K562 (cell line): ENCODE measurements at regions not wholly inside any gene's neighbourhood (a gene's known extent, or its start where the extent isn't known, plus 50 kb on each side); places are given as distances from the start of the nearest gene placed in this dataset.

Experiments
- ATAC-seq: fragments of 200-7000 bp; cut with Tn5 transposase; 3 replicates; pipeline ENCODE4 v1.9.1; 2020; ENCODE audit warnings: moderate library complexity
- BruUV-seq: library from RNA; stranded (reverse); fragments of 400-500 nt; replicated peaks from 2 replicates; lab custom pipeline; 2021; lab: Mats Ljungman, UMichigan
- CTCF ChIA-PET: fragments of 300-600 bp; formaldehyde crosslinking; extraction: SDS; loops from one replicate; lab custom pipeline; 2021; ENCODE audit warnings: low intra/inter-chr PET ratio; lab: Yijun Ruan, JAX
- POLR2A ChIA-PET: fragments of 300-600, 350-650 bp; sonication (Branson Sonifier 250); formaldehyde crosslinking; extraction: SDS; loops from one replicate; lab custom pipeline; 2021; ENCODE audit warnings: antibody characterized with exemption, inconsistent platforms; lab: Yijun Ruan, JAX
- DNase-seq, 4 experiments: peaks; one replicate each; pipeline versions ENCODE4 v3.0.0 to v3.0.0-alpha.2; 2011 to 2018; ENCODE audit warnings: low spot score in 3 of 4, mixed read lengths in 3 of 4; ENCODE audit errors: extremely low read depth in 1 of 4
- FAIRE-seq: peaks from 2 replicates; lab custom pipeline; 2011; peaks lifted over from hg19 to GRCh38; lab: Jason Lieb, UNC
- H2AFZ ChIP-seq: 2 replicates; pipeline ENCODE4 v1.6.0; 2011; ENCODE audit warnings: low read depth, low read length, control low read depth, inconsistent platforms
- H3K27ac ChIP-seq: fragments of 200-600 bp; 3 replicates; pipeline ENCODE4 v1.8.0; 2011; ENCODE audit warnings: low read depth, mild to moderate bottlenecking, control low read depth, inconsistent platforms, low read length, moderate library complexity, mixed read lengths; ENCODE audit errors: extremely low read depth
- H3K27me3 ChIP-seq, 2 experiments: fragments of 300-600 bp in 1 of 2; 2 replicates in 1 of 2; 3 replicates in 1 of 2; pipeline versions ENCODE4 v1.6.0 to v1.8.0; 2011; ENCODE audit warnings: inconsistent platforms in 2 of 2, low read length in 2 of 2, mild to moderate bottlenecking in 1 of 2, mixed read lengths in 1 of 2, moderate library complexity in 1 of 2; ENCODE audit not compliant: control insufficient read depth in 2 of 2, insufficient read depth in 2 of 2
- H3K36me3 ChIP-seq: fragments of 300-600 bp; 3 replicates; pipeline ENCODE4 v1.8.0; 2011; ENCODE audit warnings: mild to moderate bottlenecking, low read length, inconsistent platforms; ENCODE audit not compliant: control insufficient read depth, insufficient read depth
- H3K4me1 ChIP-seq, 2 experiments: fragments of 200-600 bp in 1 of 2; replicated peaks in 1 of 2; 2 replicates in 1 of 2; 3 replicates in 1 of 2; pipeline versions ENCODE4 v1.5.1 to v1.8.0; 2011; ENCODE audit warnings: inconsistent platforms in 2 of 2, low read length in 2 of 2, mild to moderate bottlenecking in 1 of 2, mixed read lengths in 1 of 2, moderate library complexity in 1 of 2; ENCODE audit not compliant: control insufficient read depth in 2 of 2, insufficient read depth in 2 of 2
- H3K4me2 ChIP-seq: 2 replicates; pipeline ENCODE4 v1.6.1; 2011; ENCODE audit warnings: low read length, control low read depth, inconsistent platforms, mixed read lengths; ENCODE audit not compliant: insufficient read depth
- H3K4me3 ChIP-seq: fragments of 200-600 bp; sonication (generic), shearing (Covaris generic); 2 replicates; pipeline ENCODE4 v1.5.1; 2016; ENCODE audit warnings: control low read depth, inconsistent platforms
- H3K79me2 ChIP-seq: fragments of 200-600 bp; 3 replicates; pipeline ENCODE4 v1.8.0; 2011; ENCODE audit warnings: low read length, inconsistent platforms; ENCODE audit not compliant: control insufficient read depth, insufficient read depth
- H3K9ac ChIP-seq, 2 experiments: 2 replicates each; pipeline versions ENCODE4 v1.6.0 to v1.6.1; 2011; ENCODE audit warnings: low read depth in 2 of 2, low read length in 2 of 2, control low read depth in 1 of 2, inconsistent platforms in 1 of 2, mild to moderate bottlenecking in 1 of 2, mixed read lengths in 1 of 2; ENCODE audit not compliant: insufficient read depth in 1 of 2
- H3K9me1 ChIP-seq: one replicate; pipeline ENCODE4 v1.6.0; 2011; ENCODE audit warnings: inconsistent platforms, mild to moderate bottlenecking, low read length, moderate library complexity; ENCODE audit not compliant: control insufficient read depth, insufficient read depth
- H3K9me3 ChIP-seq: replicated peaks from 2 replicates; pipeline ENCODE4 v1.5.1; 2011; ENCODE audit warnings: low read depth, low read length, inconsistent platforms; ENCODE audit not compliant: control insufficient read depth, insufficient read depth
- H4K20me1 ChIP-seq: replicated peaks from 2 replicates; pipeline ENCODE4 v1.6.1; 2011; ENCODE audit warnings: low read length, inconsistent platforms, mixed read lengths; ENCODE audit not compliant: control insufficient read depth, insufficient read depth
- FOXJ2 ChIP-seq: fragments of 200-800 bp; sonication (Bioruptor generic); IDR thresholded peaks from 2 replicates; pipeline ENCODE4 v1.6.1; 2016; ENCODE audit warnings: missing genetic modification characterization, missing compliant biosample characterization
- ILK ChIP-seq: fragments of 450-650 bp; IDR thresholded peaks from 2 replicates; pipeline ENCODE4 v1.6.1; 2016; ENCODE audit warnings: missing genetic modification characterization, low read depth, mild to moderate bottlenecking, missing compliant biosample characterization, moderate library complexity, borderline replicate concordance
- NFRKB ChIP-seq: fragments of 450-650 bp; IDR thresholded peaks from 2 replicates; pipeline ENCODE4 v1.6.1; 2016; ENCODE audit warnings: low read depth
- NFYB ChIP-seq: IDR thresholded peaks from 2 replicates; pipeline ENCODE4 v1.6.1; 2011; ENCODE audit warnings: mild to moderate bottlenecking, moderate library complexity; ENCODE audit not compliant: insufficient read length; ENCODE audit errors: extremely low read depth
- NR3C1 ChIP-seq: sonication (generic); formaldehyde crosslinking; IDR thresholded peaks from 2 replicates; pipeline ENCODE4 v1.8.1; 2022; ENCODE audit warnings: missing genetic modification reagents
- PHF20 ChIP-seq: fragments of 450-650 bp; IDR thresholded peaks from 2 replicates; pipeline ENCODE4 v1.6.1; 2018; ENCODE audit not compliant: partially characterized antibody
- RBM15 ChIP-seq: fragments of 200-400 bp; formaldehyde crosslinking; IDR thresholded peaks from 2 replicates; pipeline ENCODE4 v1.6.1; 2018; ENCODE audit warnings: mild to moderate bottlenecking, low read length, moderate library complexity; ENCODE audit not compliant: insufficient read depth
- SREBF1 ChIP-seq: fragments of 150-350 bp; IDR thresholded peaks from 2 replicates; pipeline ENCODE4 v1.6.1; 2014; ENCODE audit warnings: antibody characterized with exemption, low read depth, low read length, borderline replicate concordance
- SRSF7 ChIP-seq: fragments of 200-400 bp; formaldehyde crosslinking; optimal IDR thresholded peaks from 2 replicates; pipeline ENCODE3; 2017; ENCODE audit warnings: mild to moderate bottlenecking, low read depth, low read length
- ZNF24 ChIP-seq: fragments of 450-650 bp; IDR thresholded peaks from 2 replicates; pipeline ENCODE4 v1.6.1; 2016
- ZNF280B ChIP-seq: fragments of 250-450 bp; sonication (Bioruptor Pico); IDR thresholded peaks from 2 replicates; pipeline ENCODE4 v1.5.1; 2021; ENCODE audit warnings: mild to moderate bottlenecking
- ZNF347 ChIP-seq: fragments of 450-650 bp; formaldehyde crosslinking; IDR thresholded peaks from 2 replicates; pipeline ENCODE4 v1.4.0; 2020; ENCODE audit warnings: low read depth, mild to moderate bottlenecking, moderate library complexity
- ZNF551 ChIP-seq: fragments of 250-450 bp; sonication (Bioruptor Pico); IDR thresholded peaks from 2 replicates; pipeline ENCODE4 v1.5.0; 2021; ENCODE audit warnings: mild to moderate bottlenecking, moderate library complexity
- WGBS: fragments of 100-300 bp; shearing (Covaris generic); methylation state at CpG from one replicate; pipeline ENCODE4 v1.1.6; 2016; ENCODE audit warnings: low coverage, mixed read lengths; ENCODE audit not compliant: insufficient coverage; ENCODE audit errors: missing lambda C conversion rate; 5-methylcytosine and 5-hydroxymethylcytosine counted together
- in situ Hi-C: fragments of 300-500 bp; cut with MboI; formaldehyde crosslinking; loops from 4 replicates; pipeline ENCODE4 v1.15.0; 2018; ENCODE audit warnings: inconsistent platforms, mixed read lengths
- intact Hi-C: fragments of 100-400 bp; cut with micrococcal nuclease; formaldehyde crosslinking; loops from 2 replicates; pipeline ENCODE4 v1.14.2; 2022
- TF ChIP-seq, protein P1 (sequence below): fragments of 200-400 bp; formaldehyde crosslinking; IDR thresholded peaks from 2 replicates; pipeline ENCODE4 v1.6.1; 2017; ENCODE audit warnings: mild to moderate bottlenecking, low read depth, low read length, moderate library complexity

DNA sequence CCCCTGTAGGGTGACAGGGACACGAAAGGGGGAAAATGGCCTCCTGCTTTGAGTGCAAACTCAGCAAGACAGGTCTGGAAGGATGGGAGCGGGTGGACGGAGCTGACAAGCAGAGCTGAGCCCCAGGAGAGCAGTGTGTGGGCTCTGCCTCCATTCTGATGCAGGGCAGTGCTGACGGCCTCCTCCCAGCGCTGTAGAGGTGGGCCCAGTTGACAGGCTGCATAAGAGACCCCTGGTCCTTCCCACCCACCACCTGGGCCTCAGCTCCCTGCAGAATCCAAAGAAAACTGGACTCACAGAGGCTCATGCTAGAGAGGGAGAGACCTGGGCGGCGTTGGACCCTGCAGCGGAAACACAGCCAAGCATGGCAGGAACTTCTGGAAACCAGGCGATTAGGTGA lies 1113.4 kb downstream of the BRD1 start:
- Histone ChIP-seq H2AFZ (no peak overlapping the region), H3K9me3 (no peaks in the 10 kb centered on the region), H3K27me3 (peaks cover 0 to 7% of the 10 kb centered on the region in 2 experiments; a peak in 3 of 5 replicates), H4K20me1 (no peaks in the 10 kb centered on the region), H3K4me3 (no peak overlapping the region), H3K4me1 (no peaks in the 10 kb centered on the region), H3K27ac (no peak overlapping the region), H3K9me1 (no peaks in the 10 kb centered on the region), H3K4me2 (no peak overlapping the region), H3K36me3 (no peaks in the 10 kb centered on the region), H3K79me2 (no peaks in the 10 kb centered on the region), H3K9ac (no peak overlapping the region)
- TF ChIP-seq NR3C1 (CRISPR knock-in tag) (no peak), FOXJ2 (tag) (no peak), ILK (tag) (no peak), ZNF347 (CRISPR knock-in tag) (no peak), SRSF7 (no peak), ZNF280B (CRISPR knock-in tag) (no peak), SREBF1 (no peak), ZNF551 (CRISPR knock-in tag) (no peak), ZNF24 (no peak), PHF20 (no peak), RBM15 (no peak), NFYB (no peak), NFRKB (no peak)
- TF ChIP-seq, protein P1, sequence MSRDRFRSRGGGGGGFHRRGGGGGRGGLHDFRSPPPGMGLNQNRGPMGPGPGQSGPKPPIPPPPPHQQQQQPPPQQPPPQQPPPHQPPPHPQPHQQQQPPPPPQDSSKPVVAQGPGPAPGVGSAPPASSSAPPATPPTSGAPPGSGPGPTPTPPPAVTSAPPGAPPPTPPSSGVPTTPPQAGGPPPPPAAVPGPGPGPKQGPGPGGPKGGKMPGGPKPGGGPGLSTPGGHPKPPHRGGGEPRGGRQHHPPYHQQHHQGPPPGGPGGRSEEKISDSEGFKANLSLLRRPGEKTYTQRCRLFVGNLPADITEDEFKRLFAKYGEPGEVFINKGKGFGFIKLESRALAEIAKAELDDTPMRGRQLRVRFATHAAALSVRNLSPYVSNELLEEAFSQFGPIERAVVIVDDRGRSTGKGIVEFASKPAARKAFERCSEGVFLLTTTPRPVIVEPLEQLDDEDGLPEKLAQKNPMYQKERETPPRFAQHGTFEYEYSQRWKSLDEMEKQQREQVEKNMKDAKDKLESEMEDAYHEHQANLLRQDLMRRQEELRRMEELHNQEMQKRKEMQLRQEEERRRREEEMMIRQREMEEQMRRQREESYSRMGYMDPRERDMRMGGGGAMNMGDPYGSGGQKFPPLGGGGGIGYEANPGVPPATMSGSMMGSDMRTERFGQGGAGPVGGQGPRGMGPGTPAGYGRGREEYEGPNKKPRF = no peak
- in situ Hi-C loops = no loop called here
- no peak for DNase-seq
- no peak for FAIRE-seq
- intact Hi-C loops = no loop called here
- ChIA-PET POLR2A (no interaction called here), CTCF (no interaction called here)
- BruUV-seq = no TSS peak
- no peak for ATAC-seq
- WGBS = 0% methylated on average over 6 of the region's 9 CpGs
